NB4 (cell line): ENCODE measurements at regions not wholly inside any gene's neighbourhood (a gene's known extent, or its start where the extent isn't known, plus 50 kb on each side); places are given as distances from the start of the nearest gene placed in this dataset.
"Not testable (repeated sequence)": the region's sequence is repeated elsewhere in the genome, so short reads cannot be mapped to it uniquely, and the experiment has no call there.

ENCODE experiments used
- DNase-seq: peaks from one replicate; pipeline ENCODE4 v3.0.0; 2010; ENCODE audit warnings: low read depth
- H3K4me3 ChIP-seq: one replicate; pipeline ENCODE4 v1.5.1; 2011; ENCODE audit warnings: mild to moderate bottlenecking, low read depth, low read length, moderate library complexity
- CTCF ChIP-seq: IDR thresholded peaks from one replicate; pipeline ENCODE4 v1.5.1; 2012; ENCODE audit warnings: low read depth, low read length
- MAX ChIP-seq: IDR thresholded peaks from 2 replicates; pipeline ENCODE4 v1.6.1; 2011; ENCODE audit warnings: low read depth, low read length
- MYC ChIP-seq: IDR thresholded peaks from 2 replicates; pipeline ENCODE4 v1.6.1; 2011; ENCODE audit warnings: low read depth, low read length
- POLR2A ChIP-seq: IDR thresholded peaks from 2 replicates; pipeline ENCODE4 v1.6.1; 2011; ENCODE audit warnings: mild to moderate bottlenecking; ENCODE audit not compliant: insufficient read length; ENCODE audit errors: extremely low read depth

GRCh38 chr6:14896475-14896874, 349.4 kb upstream of the JARID2 start:
- no peak for TF ChIP-seq POLR2A
- TF ChIP-seq CTCF: no peak
- no peak for TF ChIP-seq MAX
- no peak for TF ChIP-seq MYC
- DNase-seq: peak; percentile 32
- H3K4me3 ChIP-seq: no peak overlapping the region

GRCh38 chr6:14897831-14898230, 348.0 kb upstream of the JARID2 start:
- no peak overlapping the region for H3K4me3 ChIP-seq
- DNase-seq: peak; percentile 93
- TF ChIP-seq CTCF (no peak), MYC (peak; percentile 88), MAX (peak; percentile 72; the same call in 1 of the 2 replicates)

DNA sequence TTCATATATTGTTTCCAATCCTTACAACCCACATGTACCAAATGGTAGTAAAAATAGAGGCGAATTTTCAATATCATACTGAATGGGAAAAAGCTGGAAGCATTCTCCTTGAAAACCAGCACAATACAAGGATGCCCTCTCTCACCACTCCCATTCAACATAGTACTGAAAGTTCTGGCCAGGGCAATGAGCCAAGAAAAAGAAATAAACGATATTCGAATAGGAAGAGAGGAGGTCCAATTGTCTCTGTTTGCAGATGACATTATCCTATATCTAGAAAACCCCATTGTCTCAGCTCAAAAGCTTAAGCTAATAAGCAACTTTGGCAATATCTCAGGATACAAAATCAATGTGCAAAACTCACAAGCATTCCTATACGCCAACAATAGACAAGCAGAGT, 346.4 kb upstream of the JARID2 start:
- DNase-seq: not testable (repeated sequence)

GRCh38 chr6:14900919-14901318, 344.9 kb upstream of the JARID2 start:
- H3K4me3 ChIP-seq: no peak overlapping the region
- DNase-seq: no peak
- TF ChIP-seq CTCF (no peak), POLR2A (no peak), MYC (no peak), MAX (no peak)

More for the DNA sequence above, 346.4 kb upstream of the JARID2 start:
- H3K4me3 ChIP-seq: not testable (repeated sequence)

- no peak overlapping the region for H3K4me3 ChIP-seq
- DNase-seq: peak; percentile 93
- peak; percentile 94 for TF ChIP-seq MYC
- no peak for TF ChIP-seq CTCF
- TF ChIP-seq MAX: peak; percentile 74
- TF ChIP-seq POLR2A: no peak
Measured at GRCh38 chr6:14903176-14904038, 342.5 kb upstream of the JARID2 start.

GRCh38 chr6:14905201-14905600, 340.7 kb upstream of the JARID2 start:
- no peak for TF ChIP-seq POLR2A
- no peak for TF ChIP-seq MAX
- no peak for TF ChIP-seq CTCF
- no peak for TF ChIP-seq MYC
- no peak overlapping the region for H3K4me3 ChIP-seq
- no peak for DNase-seq
